PC-3 (cell line): ENCODE measurements at regions not wholly inside any gene's neighbourhood (a gene's known extent, or its start where the extent isn't known, plus 50 kb on each side); places are given as distances from the start of the nearest gene placed in this dataset.

Experiments used
- ATAC-seq: fragments of 200-7000 bp; cut with Tn5 transposase; 2 replicates; pipeline ENCODE4 v1.9.1; 2020; ENCODE audit warnings: mild to moderate bottlenecking, moderate library complexity
- BruUV-seq: library from RNA; stranded (reverse); fragments of 400-500 nt; replicated peaks from 2 replicates; lab custom pipeline; 2021; lab: Mats Ljungman, UMichigan
- CTCF ChIA-PET: fragments of 300-600 bp; sonication (Branson Sonifier 250); formaldehyde crosslinking; loops from one replicate; lab custom pipeline; 2022; ENCODE audit warnings: antibody characterized with exemption; lab: Charles Lee
- POLR2A ChIA-PET: fragments of 300-600 bp; sonication (Branson Sonifier 250); formaldehyde crosslinking; loops from one replicate; lab custom pipeline; 2022; ENCODE audit warnings: antibody characterized with exemption; ENCODE audit not compliant: unreplicated experiment; lab: Charles Lee
- DNase-seq: peaks from one replicate; pipeline ENCODE4 v3.0.0-alpha.2; 2015
- H2AFZ ChIP-seq: fragments of 300-600 bp; sonication (generic); 2 replicates; pipeline ENCODE4 v1.6.0; 2016; ENCODE audit warnings: antibody characterized with exemption, low read length
- H3F3A ChIP-seq: fragments of 300-600 bp; sonication (generic); one replicate; pipeline ENCODE4 v1.6.0; 2017; ENCODE audit warnings: antibody characterized with exemption, low read length, control low read depth, mild to moderate bottlenecking; ENCODE audit not compliant: unreplicated experiment
- H3K27ac ChIP-seq: fragments of 300-600 bp; sonication (generic); 2 replicates; pipeline ENCODE4 v1.5.1; 2016; ENCODE audit warnings: mild to moderate bottlenecking, low read length
- H3K27me3 ChIP-seq: fragments of 300-600 bp; sonication (generic); 2 replicates; pipeline ENCODE4 v1.6.1; 2016; ENCODE audit warnings: low read length, mixed read lengths
- H3K36me3 ChIP-seq: fragments of 300-600 bp; sonication (generic); 2 replicates; pipeline ENCODE4 v1.6.1; 2016; ENCODE audit warnings: low read depth, mixed run types, low read length, mixed read lengths
- H3K4me1 ChIP-seq: fragments of 300-600 bp; sonication (generic); 2 replicates; pipeline ENCODE4 v1.5.1; 2016; ENCODE audit warnings: low read length; ENCODE audit not compliant: insufficient read depth
- H3K4me2 ChIP-seq: fragments of 300-600 bp; sonication (generic); 2 replicates; pipeline ENCODE4 v1.6.0; 2016; ENCODE audit warnings: low read length
- H3K4me3 ChIP-seq: fragments of 300-600 bp; sonication (generic); 2 replicates; pipeline ENCODE4 v1.5.1; 2016; ENCODE audit warnings: mild to moderate bottlenecking, low read length, mixed read lengths
- H3K79me2 ChIP-seq: fragments of 300-600 bp; sonication (generic); 2 replicates; pipeline ENCODE4 v1.6.1; 2017; ENCODE audit warnings: low read length, mixed read lengths
- H3K9ac ChIP-seq: fragments of 300-600 bp; sonication (generic); 2 replicates; pipeline ENCODE4 v1.6.0; 2016; ENCODE audit warnings: mild to moderate bottlenecking, low read length
- H3K9me2 ChIP-seq: fragments of 300-600 bp; sonication (generic); replicated peaks from 2 replicates; pipeline ENCODE4 v1.6.1; 2016; ENCODE audit warnings: mixed run types, low read length, mixed read lengths
- H3K9me3 ChIP-seq: fragments of 300-600 bp; sonication (generic); 2 replicates; pipeline ENCODE4 v1.6.1; 2016; ENCODE audit warnings: low read length, mixed read lengths
- H4K20me1 ChIP-seq: fragments of 300-600 bp; sonication (generic); 2 replicates; pipeline ENCODE4 v1.6.1; 2016; ENCODE audit warnings: low read length, mixed read lengths
- EZH2 ChIP-seq: fragments of 300-600 bp; sonication (generic); IDR thresholded peaks from one replicate; pipeline ENCODE4 v1.6.1; 2017; ENCODE audit warnings: antibody characterized with exemption, mild to moderate bottlenecking, low read length; ENCODE audit not compliant: unreplicated experiment
- EZH2phosphoT487 ChIP-seq: fragments of 300-600 bp; sonication (generic); IDR thresholded peaks from 2 replicates; pipeline ENCODE4 v1.6.1; 2018; ENCODE audit warnings: mild to moderate bottlenecking, antibody characterized with exemption, low read length, borderline replicate concordance
- intact Hi-C: fragments of 100-400 bp; cut with micrococcal nuclease; formaldehyde crosslinking; loops from 2 replicates; pipeline ENCODE4 v1.9.0; 2023
- TF ChIP-seq, protein P1 (sequence below): fragments of 300-600 bp; sonication (generic); conservative IDR thresholded peaks from 2 replicates; pipeline ENCODE4 v1.5.1; 2017; ENCODE audit warnings: antibody characterized with exemption, low read depth, mild to moderate bottlenecking, low read length

DNA sequence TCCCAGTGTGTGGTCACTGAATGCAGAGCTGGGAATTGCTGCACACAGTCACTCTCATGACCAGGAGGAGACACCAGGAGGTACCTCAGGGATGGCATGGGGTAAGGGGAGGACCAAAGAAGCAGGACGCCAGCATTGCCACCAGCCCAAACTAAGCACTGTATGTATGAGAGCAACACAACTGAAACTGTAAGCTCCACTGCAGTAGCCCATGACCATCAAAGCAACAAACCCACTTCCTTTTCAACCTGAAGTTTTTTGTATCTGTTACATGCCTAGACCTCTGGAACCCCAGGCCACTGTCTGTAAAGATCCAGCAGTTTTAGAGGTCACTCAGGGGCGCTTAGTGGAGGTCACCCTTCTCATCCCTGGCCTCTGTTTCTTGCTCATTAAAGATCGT is 164.3 kb downstream of the SETD4 start:
- BruUV-seq, result no TSS peak
- no peaks in the 10 kb centered on the region for H3K27me3 ChIP-seq
- H3K36me3 ChIP-seq, result no peaks in the 10 kb centered on the region
- no peaks in the 10 kb centered on the region for H4K20me1 ChIP-seq
- H2AFZ ChIP-seq, result no peak overlapping the region
- H3K4me2 ChIP-seq, result no peak overlapping the region
- no peak for TF ChIP-seq EZH2
- H3K4me1 ChIP-seq, result no peaks in the 10 kb centered on the region
- DNase-seq (no peak), ATAC-seq (no peak)
- POLR2A ChIA-PET, result no interaction called here
- no peaks in the 10 kb centered on the region for H3F3A ChIP-seq
- no peaks in the 10 kb centered on the region for H3K9me2 ChIP-seq
- intact Hi-C loops, result no loop called here
- H3K9ac ChIP-seq, result no peak overlapping the region
- no peak overlapping the region for H3K4me3 ChIP-seq
- no peak overlapping the region for H3K27ac ChIP-seq
- H3K9me3 ChIP-seq, result no peaks in the 10 kb centered on the region
- CTCF ChIA-PET, result no interaction called here
- no peaks in the 10 kb centered on the region for H3K79me2 ChIP-seq

GRCh38 chr21:35895598-35895997 is 164.7 kb downstream of the SETD4 start:
- Histone ChIP-seq H3F3A (no peaks in the 10 kb centered on the region), H3K79me2 (no peaks in the 10 kb centered on the region), H2AFZ (no peak overlapping the region), H4K20me1 (no peaks in the 10 kb centered on the region), H3K27ac (no peak overlapping the region), H3K4me3 (no peak overlapping the region), H3K9ac (no peak overlapping the region), H3K9me3 (no peaks in the 10 kb centered on the region), H3K9me2 (no peaks in the 10 kb centered on the region), H3K4me2 (no peak overlapping the region), H3K4me1 (no peaks in the 10 kb centered on the region), H3K36me3 (no peaks in the 10 kb centered on the region), H3K27me3 (no peaks in the 10 kb centered on the region)
- CTCF ChIA-PET, result no interaction called here
- POLR2A ChIA-PET, result no interaction called here
- intact Hi-C loops, result no loop called here
- no peak for ATAC-seq
- BruUV-seq, result no TSS peak
- TF ChIP-seq, protein P1, sequence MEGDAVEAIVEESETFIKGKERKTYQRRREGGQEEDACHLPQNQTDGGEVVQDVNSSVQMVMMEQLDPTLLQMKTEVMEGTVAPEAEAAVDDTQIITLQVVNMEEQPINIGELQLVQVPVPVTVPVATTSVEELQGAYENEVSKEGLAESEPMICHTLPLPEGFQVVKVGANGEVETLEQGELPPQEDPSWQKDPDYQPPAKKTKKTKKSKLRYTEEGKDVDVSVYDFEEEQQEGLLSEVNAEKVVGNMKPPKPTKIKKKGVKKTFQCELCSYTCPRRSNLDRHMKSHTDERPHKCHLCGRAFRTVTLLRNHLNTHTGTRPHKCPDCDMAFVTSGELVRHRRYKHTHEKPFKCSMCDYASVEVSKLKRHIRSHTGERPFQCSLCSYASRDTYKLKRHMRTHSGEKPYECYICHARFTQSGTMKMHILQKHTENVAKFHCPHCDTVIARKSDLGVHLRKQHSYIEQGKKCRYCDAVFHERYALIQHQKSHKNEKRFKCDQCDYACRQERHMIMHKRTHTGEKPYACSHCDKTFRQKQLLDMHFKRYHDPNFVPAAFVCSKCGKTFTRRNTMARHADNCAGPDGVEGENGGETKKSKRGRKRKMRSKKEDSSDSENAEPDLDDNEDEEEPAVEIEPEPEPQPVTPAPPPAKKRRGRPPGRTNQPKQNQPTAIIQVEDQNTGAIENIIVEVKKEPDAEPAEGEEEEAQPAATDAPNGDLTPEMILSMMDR, result no peak
- no peak for TF ChIP-seq EZH2
- no peak for TF ChIP-seq EZH2phosphoT487
- DNase-seq, result no peak

DNA sequence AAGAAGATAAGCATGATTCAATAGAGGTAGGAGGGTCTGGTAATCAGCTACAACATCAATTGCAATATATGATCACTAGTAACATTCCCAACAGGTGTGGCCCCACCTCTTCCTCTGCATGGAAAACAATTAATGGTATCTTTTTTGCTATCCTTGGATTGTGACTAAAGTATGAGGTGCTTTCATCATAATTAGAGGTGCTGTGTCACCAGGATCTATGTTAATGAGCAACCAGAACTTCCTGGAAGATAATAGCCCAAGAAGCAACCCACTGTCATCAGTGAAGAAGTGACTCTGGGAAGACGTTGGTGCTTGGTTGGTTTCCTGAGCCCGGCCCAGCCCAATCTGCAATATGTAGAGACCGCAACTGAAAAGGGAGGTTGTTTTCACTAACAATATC is 167.2 kb downstream of the SETD4 start:
- H3F3A ChIP-seq, result no peaks in the 10 kb centered on the region
- no peak for TF ChIP-seq EZH2phosphoT487
- TF ChIP-seq, protein P1, result no peak
- TF ChIP-seq EZH2, result no peak
- no peaks in the 10 kb centered on the region for H3K4me1 ChIP-seq
- no peaks in the 10 kb centered on the region for H3K79me2 ChIP-seq
- CTCF ChIA-PET, result no interaction called here
- H3K4me3 ChIP-seq, result no peak overlapping the region
- no peak for ATAC-seq
- H4K20me1 ChIP-seq, result no peaks in the 10 kb centered on the region
- BruUV-seq, result no TSS peak
- H3K9me2 ChIP-seq, result no peaks in the 10 kb centered on the region
- POLR2A ChIA-PET, result no interaction called here
- intact Hi-C loops, result no loop called here
- no peak for DNase-seq
- H3K9ac ChIP-seq, result no peak overlapping the region
- H3K27me3 ChIP-seq, result 0 out of 2 replicates have a peak, but pooled peaks cover 4% of the 10 kb centered on the region
- no peak overlapping the region for H3K27ac ChIP-seq
- H3K4me2 ChIP-seq, result no peak overlapping the region
- no peaks in the 10 kb centered on the region for H3K36me3 ChIP-seq
- no peaks in the 10 kb centered on the region for H3K9me3 ChIP-seq
- H2AFZ ChIP-seq, result no peak overlapping the region
